Endodermal cell (in vitro differentiated cells): ENCODE measurements at regions not wholly inside any gene's neighbourhood (a gene's known extent, or its start where the extent isn't known, plus 50 kb on each side); places are given as distances from the start of the nearest gene placed in this dataset.

Experiments
- DNase-seq: peaks from one replicate; pipeline ENCODE4 v3.0.0-alpha.2; 2017
- H3K27ac ChIP-seq: 2 replicates; pipeline ENCODE4 v1.5.1; 2013; ENCODE audit warnings: mild to moderate bottlenecking, low read depth, low read length, moderate library complexity
- H3K27me3 ChIP-seq: 2 replicates; pipeline ENCODE4 v1.6.1; 2013; ENCODE audit warnings: mild to moderate bottlenecking, low read length, moderate library complexity; ENCODE audit not compliant: insufficient read depth, control insufficient read depth, poor library complexity, severe bottlenecking
- H3K36me3 ChIP-seq: 2 replicates; pipeline ENCODE4 v1.7.0; 2013; ENCODE audit warnings: mild to moderate bottlenecking, low read length, moderate library complexity; ENCODE audit not compliant: control insufficient read depth, insufficient read depth
- H3K4me1 ChIP-seq: one replicate; pipeline ENCODE4 v1.7.0; 2013; ENCODE audit warnings: low read length; ENCODE audit not compliant: control insufficient read depth, insufficient read depth
- H3K4me3 ChIP-seq: 2 replicates; pipeline ENCODE4 v1.5.1; 2013; ENCODE audit warnings: mild to moderate bottlenecking, low read length, moderate library complexity
- H3K9ac ChIP-seq: 2 replicates; pipeline ENCODE4 v1.6.1; 2013; ENCODE audit warnings: mild to moderate bottlenecking, low read length, moderate library complexity; ENCODE audit not compliant: poor library complexity, severe bottlenecking; ENCODE audit errors: extremely low read depth
- H3K9me3 ChIP-seq: 2 replicates; pipeline ENCODE4 v1.6.1; 2013; ENCODE audit warnings: mild to moderate bottlenecking, low read length, moderate library complexity; ENCODE audit not compliant: control insufficient read depth
- H3K27ac Mint-ChIP-seq: 2 replicates; pipeline ENCODE4 v1.8.0; 2020; ENCODE audit warnings: mixed read lengths
- H3K27me3 Mint-ChIP-seq: 2 replicates; pipeline ENCODE4 v1.8.0; 2021; ENCODE audit warnings: mild to moderate bottlenecking, mixed read lengths; ENCODE audit not compliant: insufficient read depth
- H3K36me3 Mint-ChIP-seq: 2 replicates; pipeline ENCODE4 v1.8.0; 2020; ENCODE audit warnings: low read depth, mixed read lengths
- H3K4me1 Mint-ChIP-seq: 2 replicates; pipeline ENCODE4 v1.8.0; 2020; ENCODE audit warnings: mixed read lengths
- H3K4me3 Mint-ChIP-seq: 2 replicates; pipeline ENCODE4 v1.8.0; 2020; ENCODE audit warnings: mild to moderate bottlenecking, moderate library complexity, mixed read lengths
- H3K9me3 Mint-ChIP-seq: 2 replicates; pipeline ENCODE4 v1.8.0; 2020; ENCODE audit warnings: mild to moderate bottlenecking, mixed read lengths
- WGBS, 2 experiments: methylation state at CpG; one replicate each; pipeline versions ENCODE4 v1.1.5 to v1.1.7; 2013; ENCODE audit warnings: missing lambda C conversion rate in 2 of 2, mixed read lengths in 1 of 2; ENCODE audit not compliant: insufficient coverage in 1 of 2, insufficient read length in 1 of 2; 5-methylcytosine and 5-hydroxymethylcytosine counted together
- TF ChIP-seq, protein P1 (sequence below): fragments of 200-600 bp; sonication (generic); conservative IDR thresholded peaks from 2 replicates; pipeline ENCODE4 v1.5.0; 2021; ENCODE audit warnings: antibody characterized with exemption, mild to moderate bottlenecking

DNA sequence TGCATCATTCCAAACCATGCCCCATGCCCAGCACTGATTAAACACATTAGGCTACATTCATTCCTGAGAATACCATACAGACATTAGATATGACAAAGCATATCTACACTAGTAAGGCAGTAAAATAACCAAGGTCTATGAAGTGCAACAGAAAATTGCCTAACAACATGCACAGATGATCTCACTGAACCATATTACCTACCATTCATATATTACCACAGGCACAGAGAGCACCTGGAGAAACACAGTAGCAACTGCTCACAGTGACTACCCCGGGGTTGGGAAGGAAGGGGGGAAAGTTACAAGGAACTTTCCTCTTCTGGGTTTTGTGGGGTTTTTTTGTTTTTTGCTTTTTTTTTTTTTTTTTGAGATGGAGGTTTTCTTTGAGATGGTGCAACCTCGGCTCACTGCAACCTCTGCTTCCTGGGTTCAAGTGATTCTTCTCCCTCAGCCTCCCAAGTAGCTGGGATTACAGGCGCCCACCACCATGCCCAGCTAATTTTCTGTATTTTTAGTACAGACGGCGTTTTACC is 669.6 kb downstream of the UQCRFS1 start:
- no peak for DNase-seq
- H3K36me3 ChIP-seq, result no peaks in the 10 kb centered on the region
- no peak overlapping the region for H3K27ac ChIP-seq
- H3K36me3 Mint-ChIP-seq, result no peaks in the 10 kb centered on the region
- H3K4me3 ChIP-seq, result no peak overlapping the region
- H3K4me3 Mint-ChIP-seq, result no peak overlapping the region
- 71 to 85% methylated on average over 2 to 5 of the region's 5 CpGs for WGBS, 2 experiments
- no peaks in the 10 kb centered on the region for H3K4me1 Mint-ChIP-seq
- H3K27ac Mint-ChIP-seq, result no peak overlapping the region
- H3K27me3 ChIP-seq, result no peaks in the 10 kb centered on the region
- H3K4me1 ChIP-seq, result no peaks in the 10 kb centered on the region
- TF ChIP-seq, protein P1, sequence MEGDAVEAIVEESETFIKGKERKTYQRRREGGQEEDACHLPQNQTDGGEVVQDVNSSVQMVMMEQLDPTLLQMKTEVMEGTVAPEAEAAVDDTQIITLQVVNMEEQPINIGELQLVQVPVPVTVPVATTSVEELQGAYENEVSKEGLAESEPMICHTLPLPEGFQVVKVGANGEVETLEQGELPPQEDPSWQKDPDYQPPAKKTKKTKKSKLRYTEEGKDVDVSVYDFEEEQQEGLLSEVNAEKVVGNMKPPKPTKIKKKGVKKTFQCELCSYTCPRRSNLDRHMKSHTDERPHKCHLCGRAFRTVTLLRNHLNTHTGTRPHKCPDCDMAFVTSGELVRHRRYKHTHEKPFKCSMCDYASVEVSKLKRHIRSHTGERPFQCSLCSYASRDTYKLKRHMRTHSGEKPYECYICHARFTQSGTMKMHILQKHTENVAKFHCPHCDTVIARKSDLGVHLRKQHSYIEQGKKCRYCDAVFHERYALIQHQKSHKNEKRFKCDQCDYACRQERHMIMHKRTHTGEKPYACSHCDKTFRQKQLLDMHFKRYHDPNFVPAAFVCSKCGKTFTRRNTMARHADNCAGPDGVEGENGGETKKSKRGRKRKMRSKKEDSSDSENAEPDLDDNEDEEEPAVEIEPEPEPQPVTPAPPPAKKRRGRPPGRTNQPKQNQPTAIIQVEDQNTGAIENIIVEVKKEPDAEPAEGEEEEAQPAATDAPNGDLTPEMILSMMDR, result no peak
- H3K9me3 Mint-ChIP-seq, result no peaks in the 10 kb centered on the region
- no peaks in the 10 kb centered on the region for H3K27me3 Mint-ChIP-seq
- no peak overlapping the region for H3K9ac ChIP-seq
- no peaks in the 10 kb centered on the region for H3K9me3 ChIP-seq

DNA sequence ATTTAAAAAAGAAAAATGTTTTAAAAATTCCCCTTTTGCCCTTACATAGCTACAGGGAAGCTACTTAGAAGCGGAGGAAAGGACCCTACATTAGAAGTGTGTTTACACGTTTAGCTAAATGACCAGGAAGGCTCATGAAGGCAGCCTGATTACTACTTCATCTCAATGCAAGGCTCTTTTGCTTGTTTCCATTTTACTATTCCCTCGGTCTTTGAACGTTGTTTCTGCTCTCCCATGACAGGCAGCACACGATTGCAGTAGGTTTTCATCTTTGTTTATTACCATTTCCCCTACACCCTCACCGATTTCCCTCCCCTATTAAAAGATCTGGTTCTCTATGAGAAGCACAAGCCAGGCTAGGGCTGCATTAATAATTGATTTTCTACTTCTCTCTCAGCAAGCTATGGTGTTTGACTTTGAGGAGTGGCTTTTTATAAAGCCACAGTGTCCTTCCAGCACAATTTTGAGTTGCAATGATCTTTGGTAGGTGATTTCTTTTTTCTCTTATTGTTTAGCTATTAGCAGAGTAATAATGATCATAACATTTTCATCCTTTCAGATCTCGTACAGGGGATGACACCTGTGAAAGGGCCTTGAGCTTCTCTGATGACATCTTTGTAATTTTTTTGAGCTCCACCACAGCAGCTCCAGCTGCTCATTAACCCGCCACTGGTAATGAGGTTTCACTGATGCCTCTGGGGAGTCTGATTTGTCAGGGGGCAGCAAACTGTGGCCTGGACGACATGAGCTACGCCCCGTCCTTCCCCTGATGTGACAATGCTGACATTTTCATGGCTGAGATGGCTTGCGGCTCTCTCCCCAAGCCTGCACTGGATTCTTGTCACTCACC is 670.3 kb downstream of the UQCRFS1 start:
- no peak overlapping the region for H3K4me3 Mint-ChIP-seq
- H3K27me3 ChIP-seq, result no peaks in the 10 kb centered on the region
- no peak overlapping the region for H3K27ac Mint-ChIP-seq
- H3K36me3 ChIP-seq, result no peaks in the 10 kb centered on the region
- DNase-seq, result no peak
- H3K4me3 ChIP-seq, result no peak overlapping the region
- H3K4me1 ChIP-seq, result no peaks in the 10 kb centered on the region
- H3K9me3 ChIP-seq, result peaks cover 2% of the 10 kb centered on the region
- WGBS, 2 experiments, result 85 to 88% methylated on average over 10 to 12 of the region's 12 CpGs
- H3K4me1 Mint-ChIP-seq, result no peaks in the 10 kb centered on the region
- H3K9ac ChIP-seq, result no peak overlapping the region
- no peaks in the 10 kb centered on the region for H3K36me3 Mint-ChIP-seq
- H3K27me3 Mint-ChIP-seq, result no peaks in the 10 kb centered on the region
- TF ChIP-seq, protein P1, result no peak
- H3K27ac ChIP-seq, result no peak overlapping the region
- peaks cover 7% of the 10 kb centered on the region for H3K9me3 Mint-ChIP-seq

DNA sequence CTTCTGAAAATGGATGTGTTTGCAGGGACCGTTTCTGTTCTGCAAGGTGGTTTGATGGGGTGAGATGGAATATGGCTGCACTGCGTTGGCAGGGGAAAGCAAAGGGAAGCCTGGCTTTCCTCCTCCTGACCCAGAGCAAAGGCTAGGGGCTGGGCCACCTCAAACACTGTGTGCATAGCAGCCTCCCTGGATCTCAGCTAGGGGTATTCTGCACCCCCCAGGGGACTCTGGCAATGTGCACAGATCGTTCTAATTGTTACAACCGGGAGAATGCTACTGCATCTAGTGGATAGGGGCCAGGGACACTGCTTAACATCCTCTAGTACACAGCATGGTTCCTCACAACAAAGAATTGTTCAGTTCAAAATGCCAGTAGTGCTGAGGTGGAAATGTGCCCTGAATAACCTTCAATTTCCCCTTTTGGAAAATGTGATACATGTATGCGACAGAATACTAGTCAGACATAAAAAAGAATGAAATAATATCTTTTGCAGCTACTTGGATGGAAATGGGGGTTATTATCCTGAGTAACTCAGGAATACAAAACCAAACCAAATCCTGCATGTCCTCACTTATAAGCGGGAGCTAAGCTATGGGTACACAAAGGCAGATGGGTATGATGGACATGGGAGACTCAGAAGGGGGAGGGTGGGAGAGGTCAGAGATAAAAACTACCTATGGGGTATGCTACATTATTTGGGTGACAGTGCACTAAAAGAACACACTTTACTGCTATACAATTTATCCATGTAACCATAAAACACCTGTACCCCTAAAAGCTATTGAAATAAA is 671.2 kb downstream of the UQCRFS1 start:
- no peak overlapping the region for H3K4me3 ChIP-seq
- no peaks in the 10 kb centered on the region for H3K36me3 ChIP-seq
- no peaks in the 10 kb centered on the region for H3K4me1 Mint-ChIP-seq
- 94 to 100% methylated on average over 3 to 6 of the region's 6 CpGs for WGBS, 2 experiments
- H3K4me1 ChIP-seq, result no peaks in the 10 kb centered on the region
- TF ChIP-seq, protein P1, result no peak
- H3K9me3 ChIP-seq, result peaks cover 10% of the 10 kb centered on the region
- no peaks in the 10 kb centered on the region for H3K36me3 Mint-ChIP-seq
- peaks cover 14% of the 10 kb centered on the region for H3K9me3 Mint-ChIP-seq
- no peak overlapping the region for H3K4me3 Mint-ChIP-seq
- H3K27ac Mint-ChIP-seq, result no peak overlapping the region
- H3K27me3 ChIP-seq, result no peaks in the 10 kb centered on the region
- DNase-seq, result no peak
- H3K27ac ChIP-seq, result no peak overlapping the region
- H3K27me3 Mint-ChIP-seq, result no peaks in the 10 kb centered on the region
- H3K9ac ChIP-seq, result no peak overlapping the region
